Forelimb muscle (tissue), 1 donor: ENCODE measurements at regions not wholly inside any gene's neighbourhood (a gene's known extent, or its start where the extent isn't known, plus 50 kb on each side); places are given as distances from the start of the nearest gene placed in this dataset.

Experiments used
- DNase-seq: peaks from one replicate; pipeline ENCODE4 v3.0.0-alpha.2; 2013; ENCODE audit warnings: low read depth

DNA sequence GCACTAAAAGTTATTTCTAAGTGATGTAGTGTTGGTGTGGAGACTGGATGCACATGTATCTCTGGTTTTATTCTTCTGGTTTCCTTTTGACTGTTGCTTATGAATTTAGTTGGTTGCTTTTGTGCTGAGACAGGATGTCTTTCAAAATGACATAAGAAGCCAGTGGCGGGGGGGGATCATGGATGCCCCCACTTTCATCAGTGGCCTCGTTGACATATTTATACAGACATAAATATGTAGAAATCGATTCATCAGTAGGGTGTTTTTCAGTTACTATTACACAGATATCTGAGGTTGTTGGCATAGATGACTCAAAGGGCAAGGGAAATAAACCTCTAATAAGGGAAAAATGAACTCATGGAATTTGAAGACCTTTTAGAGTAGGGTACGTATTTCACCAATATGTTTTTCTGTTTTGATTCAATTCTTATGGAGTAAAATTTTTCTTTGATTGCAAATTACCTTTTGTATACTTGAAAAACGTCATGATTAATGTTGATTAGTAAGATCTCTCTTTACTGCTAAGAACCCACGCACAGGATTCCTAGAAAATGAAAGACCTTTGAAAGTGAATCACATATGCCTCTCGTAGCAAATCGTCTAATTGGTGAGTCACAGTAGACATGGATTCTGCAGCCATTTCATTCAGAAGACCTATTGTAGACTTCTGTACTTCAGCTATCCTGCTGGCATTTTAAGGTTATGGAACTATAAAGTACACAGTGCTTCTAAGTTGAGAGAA lies 97.4 kb upstream of the RBMS3 start:
- DNase-seq = no peak

DNA sequence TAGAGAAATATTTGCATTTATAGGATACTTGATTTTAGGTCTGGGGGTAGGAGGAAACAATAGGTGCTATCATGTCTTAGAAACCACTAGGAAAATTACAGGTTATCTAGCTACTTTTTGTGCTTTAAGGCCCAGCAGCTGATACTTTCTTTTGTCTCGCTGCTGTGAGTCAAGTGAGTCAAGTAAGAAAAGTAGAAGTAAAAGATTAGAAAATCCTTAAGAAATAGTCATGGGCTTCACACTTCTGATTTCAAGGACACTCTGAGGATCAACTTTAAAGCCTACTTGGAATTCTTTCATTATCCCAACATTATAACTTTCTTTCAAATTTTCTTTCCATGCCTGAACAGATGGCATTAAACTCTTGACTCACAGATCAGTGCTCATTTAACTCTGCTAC lies 95.2 kb upstream of the RBMS3 start:
- no peak for DNase-seq

DNA sequence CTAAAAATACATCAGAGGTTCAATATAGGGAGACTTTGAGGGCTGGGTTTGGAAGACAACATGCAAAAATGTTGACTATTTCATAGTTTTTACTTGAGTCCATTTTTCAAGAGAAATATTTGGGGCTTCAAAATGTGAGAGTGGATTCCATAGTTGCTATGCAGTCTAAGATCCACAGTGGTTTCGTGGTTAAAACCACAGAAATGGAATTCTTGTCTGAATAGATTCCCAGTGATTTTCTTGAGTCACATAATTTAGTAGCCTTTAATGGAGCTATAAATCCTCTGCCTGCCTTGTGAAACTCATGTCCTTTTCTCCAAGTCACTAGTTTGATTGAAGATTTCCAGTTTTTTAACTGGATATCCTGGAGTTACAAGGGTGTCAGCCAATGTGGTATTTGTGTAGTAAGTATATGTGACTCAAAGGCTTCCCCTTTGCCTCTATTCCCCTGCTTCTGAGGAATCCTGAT lies 94.7 kb upstream of the RBMS3 start:
- DNase-seq = no peak

GRCh38 chr3:29186982-29187725 lies 93.7 kb upstream of the RBMS3 start:
- no peak for DNase-seq

DNA sequence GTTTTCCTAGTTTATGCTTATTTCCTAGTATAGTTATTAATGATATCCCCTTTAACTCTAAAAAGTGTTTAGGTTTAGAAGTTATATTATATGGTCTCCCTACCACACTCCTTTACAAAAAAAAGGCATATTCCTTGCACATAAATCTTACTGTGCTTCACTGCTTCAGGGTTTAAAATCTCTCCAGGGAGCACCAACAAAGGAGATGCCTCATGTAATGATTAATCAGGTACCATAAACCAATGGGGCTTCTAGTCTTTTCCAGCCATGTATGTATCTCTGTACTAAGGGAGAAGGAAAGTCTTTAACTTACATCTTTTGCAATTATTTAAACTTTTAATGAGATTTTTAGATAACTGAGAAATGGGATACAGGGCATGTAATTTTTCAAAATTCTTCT lies 91.5 kb upstream of the RBMS3 start:
- no peak for DNase-seq

DNA sequence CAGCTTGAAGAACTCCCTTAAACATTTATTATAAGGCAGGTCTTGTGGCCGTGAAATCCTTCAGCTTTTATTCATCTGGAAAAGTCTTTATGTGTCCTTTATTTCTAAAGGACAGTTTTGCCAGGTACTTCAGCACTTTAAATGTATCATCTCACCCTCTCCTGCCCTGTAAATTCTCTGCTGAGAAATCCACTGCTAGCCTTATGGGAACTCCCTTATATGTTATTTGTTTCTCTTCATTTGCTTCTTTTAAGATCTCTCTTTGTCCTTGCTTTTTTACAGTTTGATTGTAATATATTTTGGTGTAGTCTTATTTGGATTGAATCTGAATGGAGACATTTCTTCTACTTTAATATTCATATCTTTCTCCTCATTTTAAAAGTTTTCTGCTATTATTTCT lies 86.7 kb upstream of the RBMS3 start:
- no peak for DNase-seq

DNA sequence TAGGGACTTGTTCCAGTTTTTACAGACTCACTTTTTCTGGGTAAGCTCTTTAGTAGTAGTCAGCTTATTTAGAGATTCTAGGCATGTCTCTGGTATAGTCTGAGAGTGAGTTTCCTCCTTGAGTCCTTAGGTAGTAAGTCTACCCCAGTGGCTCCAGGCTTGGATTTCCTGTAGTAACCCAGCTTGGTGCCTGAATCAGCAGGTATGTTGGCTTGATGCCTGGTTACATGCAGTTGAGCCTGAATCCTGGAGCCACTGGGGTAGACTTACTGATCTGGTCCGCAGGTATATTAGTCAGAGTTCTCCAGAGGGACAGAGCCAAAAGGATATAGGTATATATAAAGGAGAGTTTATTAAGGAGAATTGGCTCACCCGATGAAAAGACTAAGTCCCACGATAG lies 85.8 kb upstream of the RBMS3 start:
- DNase-seq = no peak

DNA sequence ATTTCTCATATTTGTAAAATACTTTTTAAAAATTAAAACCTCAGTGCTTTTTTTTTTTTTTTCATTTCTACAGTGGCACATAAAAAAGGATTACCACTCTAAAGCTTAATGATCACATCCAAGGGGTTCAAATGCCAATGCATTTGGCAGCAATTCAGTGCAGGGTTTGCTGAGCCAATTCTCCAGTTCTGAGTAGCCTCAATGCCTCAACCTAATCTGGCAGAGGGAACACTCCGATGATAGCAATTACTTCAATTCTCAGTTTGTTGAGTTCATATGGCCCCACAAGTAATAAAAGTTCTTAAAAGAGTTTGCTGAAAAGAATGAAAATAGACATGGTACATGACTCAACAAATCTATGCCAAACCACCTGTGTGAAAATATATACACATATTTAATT lies 79.3 kb upstream of the RBMS3 start:
- no peak for DNase-seq

GRCh38 chr3:29202378-29202777 lies 78.5 kb upstream of the RBMS3 start:
- no peak for DNase-seq

DNA sequence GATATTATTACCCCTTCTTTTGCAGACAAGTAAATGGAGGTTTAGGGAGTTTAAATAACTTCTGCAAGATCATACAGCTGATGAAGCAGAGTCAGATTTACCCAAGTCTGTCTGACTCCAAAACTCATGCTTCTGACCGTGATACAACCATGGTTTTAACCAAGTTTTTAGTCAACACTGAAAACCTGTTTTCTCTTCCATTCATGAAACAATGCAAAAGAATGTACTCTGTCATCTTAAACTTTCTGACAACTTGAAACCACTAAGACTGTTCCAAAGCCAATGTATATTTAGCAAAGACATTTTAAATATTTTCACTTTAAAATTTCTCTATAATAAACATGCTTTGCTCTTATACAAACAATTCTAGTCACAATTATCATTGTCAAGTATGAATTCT lies 77.0 kb upstream of the RBMS3 start:
- no peak for DNase-seq

DNA sequence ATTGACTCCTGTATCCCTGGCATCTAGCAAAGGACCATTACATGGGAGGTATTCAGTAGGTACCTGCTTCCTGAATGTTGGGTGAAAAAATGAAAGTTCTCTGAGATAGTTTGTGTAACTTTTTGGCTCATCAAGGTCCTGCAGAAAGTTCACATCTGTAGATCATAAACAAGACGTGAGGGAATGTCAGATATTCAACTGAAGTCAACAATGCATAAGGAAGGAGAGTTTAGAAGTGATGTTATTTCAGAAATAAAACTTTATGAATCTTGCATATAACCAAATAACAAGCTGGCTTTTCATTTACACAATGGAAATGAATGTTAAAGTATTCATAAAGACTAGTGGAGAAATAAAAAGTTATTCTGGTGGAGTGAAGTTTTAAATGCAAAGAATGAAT lies 73.4 kb upstream of the RBMS3 start:
- no peak for DNase-seq

DNA sequence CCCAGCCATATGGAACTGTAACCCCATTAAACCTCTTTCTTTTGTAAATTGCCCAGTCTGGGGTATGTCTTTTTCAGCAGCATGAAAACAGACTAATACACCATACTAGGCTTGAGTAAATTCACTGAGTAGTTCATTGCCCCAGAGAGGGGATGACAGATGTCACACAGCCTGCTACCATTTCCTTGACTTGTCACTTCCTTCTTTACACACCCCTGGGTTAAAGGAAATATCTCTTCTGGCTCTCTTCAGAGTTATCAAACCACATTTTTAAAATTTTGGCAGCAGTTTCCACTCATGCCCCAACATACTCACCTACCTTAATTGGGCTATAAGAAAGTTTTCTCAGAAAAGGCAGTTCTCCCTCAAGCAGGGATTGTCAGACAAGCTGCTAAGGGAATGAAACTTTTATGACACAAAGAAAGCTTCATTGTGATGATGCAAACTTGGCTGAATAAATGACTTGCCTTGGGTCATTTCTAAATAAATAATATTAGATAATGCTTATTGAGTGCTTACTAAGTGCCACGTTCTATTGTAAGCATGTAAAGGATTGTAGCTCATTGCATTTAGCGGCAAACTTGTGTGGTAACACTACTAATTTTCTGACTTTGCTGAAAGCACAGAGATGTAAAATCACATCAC lies 68.0 kb upstream of the RBMS3 start:
- no peak for DNase-seq

DNA sequence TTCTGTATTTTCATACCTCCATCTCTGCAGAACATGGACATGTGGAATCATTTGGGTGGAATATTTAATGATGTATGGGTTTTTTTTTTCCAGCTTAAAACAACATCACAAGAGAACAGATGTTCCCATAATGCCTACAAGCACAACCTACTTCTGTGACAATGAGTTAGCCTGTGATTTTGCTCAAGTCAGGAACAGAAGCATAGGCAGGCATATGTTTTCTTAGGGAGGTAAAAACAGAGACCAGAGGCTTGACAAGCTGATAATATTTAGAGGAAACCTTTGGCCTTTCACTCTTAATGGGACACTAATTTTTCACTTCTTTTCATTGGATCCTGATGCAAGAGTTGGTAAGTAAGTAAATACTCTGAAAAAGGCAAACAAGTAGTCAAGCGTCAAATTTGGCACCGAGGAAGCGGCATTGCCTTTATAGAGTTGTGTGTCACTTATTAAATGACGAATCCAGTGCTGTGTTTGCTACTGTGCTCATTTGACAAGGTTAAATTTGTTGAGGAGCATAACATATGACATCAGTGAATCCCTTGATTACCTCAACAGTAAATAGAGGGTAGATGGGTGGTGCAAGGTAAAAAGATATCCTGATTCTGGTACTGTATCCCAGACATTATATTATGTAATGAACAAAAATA lies 66.7 kb upstream of the RBMS3 start:
- no peak for DNase-seq

GRCh38 chr3:29215948-29216347 lies 64.9 kb upstream of the RBMS3 start:
- DNase-seq = no peak

GRCh38 chr3:29226706-29227105 lies 54.2 kb upstream of the RBMS3 start:
- peak; percentile 29 for DNase-seq

- no peak for DNase-seq
Measured at GRCh38 chr3:29227307-29227706, 53.6 kb upstream of the RBMS3 start.
